ENCODE measurements at regions not wholly inside any gene's neighbourhood (a gene's known extent, or its start where the extent isn't known, plus 50 kb on each side); places are given as distances from the start of the nearest gene placed in this dataset.

DNA sequence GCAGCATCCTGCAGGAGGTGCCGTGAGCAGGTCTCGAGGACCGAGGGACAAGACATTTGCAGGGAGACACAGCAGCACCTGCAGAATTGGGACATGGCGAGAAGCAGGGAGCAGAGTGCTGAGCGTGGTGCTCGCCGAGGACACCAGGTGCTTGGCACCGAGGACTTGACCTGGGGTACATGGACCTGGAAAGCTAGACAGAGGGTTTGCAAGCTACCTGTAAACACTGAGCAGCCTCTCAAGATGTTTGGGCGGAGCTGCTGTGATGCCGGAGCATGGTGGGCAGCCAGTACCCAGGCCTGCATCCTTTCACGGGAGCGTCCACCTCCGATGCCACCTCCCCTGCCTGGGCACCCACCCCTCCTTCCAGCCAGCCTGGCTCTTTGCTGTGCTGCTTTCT lies 773.2 kb downstream of the TBC1D22A start:
- Histone ChIP-seq H3K79me2 (replicated peaks; ENCODE audit: insufficient read depth) (no peaks in the 10 kb centered on the region), H3K9me2 (ENCODE audit: insufficient read depth) (no peaks in the 10 kb centered on the region), H3K4me2 (no peak overlapping the region), H3K36me3 (ENCODE audit: insufficient read depth) (peaks cover 3% of the 10 kb centered on the region), H3K27me3 (ENCODE audit: insufficient read depth) (no peaks in the 10 kb centered on the region), H3K4me3 (no peak overlapping the region), H3K4me1 (ENCODE audit: insufficient read depth) (no peaks in the 10 kb centered on the region), H3F3A (replicated peaks; ENCODE audit: low read depth) (no peaks in the 10 kb centered on the region), H4K20me1 (replicated peaks; ENCODE audit: insufficient read depth) (no peaks in the 10 kb centered on the region), H2AFZ (no peak overlapping the region), H3K27ac (ENCODE audit: low read depth) (no peak overlapping the region)
- peaks cover 40% of the 10 kb centered on the region for H3K36me3 Mint-ChIP-seq (ENCODE audit: low read depth)
- H3K27ac Mint-ChIP-seq = no peak overlapping the region
- peaks cover 92% of the 10 kb centered on the region for H3K9me3 Mint-ChIP-seq
- H3K4me3 Mint-ChIP-seq = no peak overlapping the region
- ATAC-seq (no peak), DNase-seq (ENCODE audit: low spot score) (no peak)
- no peaks in the 10 kb centered on the region for H3K4me1 Mint-ChIP-seq
- TF ChIP-seq EZH2phosphoT487 (IDR thresholded peaks at IDR 0.05; ENCODE audit: unreplicated experiment) (no peak), CREB1 (CRISPR knock-in tag; IDR thresholded peaks at IDR 0.05; ENCODE audit: low read depth) (no peak), ZNF114 (CRISPR knock-in tag; IDR thresholded peaks at IDR 0.05) (no peak), EZH2 (IDR thresholded peaks at IDR 0.05; ENCODE audit: low read depth, unreplicated experiment) (no peak), NANOG (IDR thresholded peaks at IDR 0.05; ENCODE audit: borderline replicate concordance) (no peak), POLR2AphosphoS5 (IDR thresholded peaks at IDR 0.05; ENCODE audit: low read depth) (no peak), JUNB (IDR thresholded peaks at IDR 0.05; ENCODE audit: unreplicated experiment) (no peak)
- TF ChIP-seq, protein P1, sequence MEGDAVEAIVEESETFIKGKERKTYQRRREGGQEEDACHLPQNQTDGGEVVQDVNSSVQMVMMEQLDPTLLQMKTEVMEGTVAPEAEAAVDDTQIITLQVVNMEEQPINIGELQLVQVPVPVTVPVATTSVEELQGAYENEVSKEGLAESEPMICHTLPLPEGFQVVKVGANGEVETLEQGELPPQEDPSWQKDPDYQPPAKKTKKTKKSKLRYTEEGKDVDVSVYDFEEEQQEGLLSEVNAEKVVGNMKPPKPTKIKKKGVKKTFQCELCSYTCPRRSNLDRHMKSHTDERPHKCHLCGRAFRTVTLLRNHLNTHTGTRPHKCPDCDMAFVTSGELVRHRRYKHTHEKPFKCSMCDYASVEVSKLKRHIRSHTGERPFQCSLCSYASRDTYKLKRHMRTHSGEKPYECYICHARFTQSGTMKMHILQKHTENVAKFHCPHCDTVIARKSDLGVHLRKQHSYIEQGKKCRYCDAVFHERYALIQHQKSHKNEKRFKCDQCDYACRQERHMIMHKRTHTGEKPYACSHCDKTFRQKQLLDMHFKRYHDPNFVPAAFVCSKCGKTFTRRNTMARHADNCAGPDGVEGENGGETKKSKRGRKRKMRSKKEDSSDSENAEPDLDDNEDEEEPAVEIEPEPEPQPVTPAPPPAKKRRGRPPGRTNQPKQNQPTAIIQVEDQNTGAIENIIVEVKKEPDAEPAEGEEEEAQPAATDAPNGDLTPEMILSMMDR (conservative IDR thresholded peaks at IDR 0.05; ENCODE audit: low read depth in 2 of 2) = no peak
- H3K27me3 Mint-ChIP-seq (ENCODE audit: insufficient read depth, low read depth, poor library complexity) = peaks cover 4% of the 10 kb centered on the region

- no peak overlapping the region for H3K4me3 Mint-ChIP-seq
Measured at GRCh38 chr22:47534804-47535410, 772.5 kb downstream of the TBC1D22A start.

More at GRCh38 chr22:47534804-47535410, 772.5 kb downstream of the TBC1D22A start:
- Histone ChIP-seq H3K4me1 (ENCODE audit: insufficient read depth) (no peaks in the 10 kb centered on the region), H3K4me3 (no peak overlapping the region), H3K36me3 (ENCODE audit: insufficient read depth) (peaks cover 8% of the 10 kb centered on the region), H3K9me2 (ENCODE audit: insufficient read depth) (no peaks in the 10 kb centered on the region), H3K79me2 (replicated peaks; ENCODE audit: insufficient read depth) (no peaks in the 10 kb centered on the region), H3F3A (replicated peaks; ENCODE audit: low read depth) (no peaks in the 10 kb centered on the region), H3K27ac (ENCODE audit: low read depth) (no peak overlapping the region), H3K27me3 (ENCODE audit: insufficient read depth) (no peaks in the 10 kb centered on the region), H3K4me2 (no peak overlapping the region), H4K20me1 (replicated peaks; ENCODE audit: insufficient read depth) (no peaks in the 10 kb centered on the region), H2AFZ (no peak overlapping the region)
- no peak overlapping the region for H3K27ac Mint-ChIP-seq
- ATAC-seq (no peak), DNase-seq (ENCODE audit: low spot score) (no peak)
- no peaks in the 10 kb centered on the region for H3K4me1 Mint-ChIP-seq
- peaks cover 40% of the 10 kb centered on the region for H3K36me3 Mint-ChIP-seq (ENCODE audit: low read depth)
- peaks cover 96% of the 10 kb centered on the region for H3K9me3 Mint-ChIP-seq
- H3K27me3 Mint-ChIP-seq (ENCODE audit: insufficient read depth, low read depth, poor library complexity) = peaks cover 4% of the 10 kb centered on the region
- TF ChIP-seq ETS1 (IDR thresholded peaks at IDR 0.05) (no peak), ZNF114 (CRISPR knock-in tag; IDR thresholded peaks at IDR 0.05) (no peak), POLR2AphosphoS5 (IDR thresholded peaks at IDR 0.05; ENCODE audit: low read depth) (no peak)

All from GM23338 (cell line).